ENCODE measurements at regions not wholly inside any gene's neighbourhood (a gene's known extent, or its start where the extent isn't known, plus 50 kb on each side); places are given as distances from the start of the nearest gene placed in this dataset.

DNA sequence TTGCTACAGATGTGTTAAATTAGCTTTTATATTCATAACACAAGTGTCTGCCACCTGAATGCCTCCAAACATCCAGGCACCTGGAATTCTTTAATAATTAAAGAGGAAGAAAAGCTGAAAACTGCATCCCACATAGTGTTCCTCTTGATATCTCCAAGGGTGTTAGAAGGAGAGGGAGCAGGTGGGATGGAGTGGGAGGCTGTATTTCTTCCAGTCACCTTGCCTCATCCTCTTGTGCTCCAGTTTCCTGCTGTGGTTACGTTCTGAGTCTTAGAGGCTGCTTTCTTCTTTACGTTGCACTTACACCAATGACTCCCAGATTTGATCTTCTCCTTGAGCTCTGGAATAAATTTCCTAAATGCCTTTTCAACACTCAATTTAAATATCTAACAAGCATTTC, 230.3 kb upstream of the LYPLAL1 start:
- TF ChIP-seq POLR2A (IDR thresholded peaks at IDR 0.05; ENCODE audit: low read length) (no peak), GATA1 (IDR thresholded peaks at IDR 0.05; ENCODE audit: low read depth, low read length) (no peak)
